ENCODE measurements at regions not wholly inside any gene's neighbourhood (a gene's known extent, or its start where the extent isn't known, plus 50 kb on each side); places are given as distances from the start of the nearest gene placed in this dataset.

DNA sequence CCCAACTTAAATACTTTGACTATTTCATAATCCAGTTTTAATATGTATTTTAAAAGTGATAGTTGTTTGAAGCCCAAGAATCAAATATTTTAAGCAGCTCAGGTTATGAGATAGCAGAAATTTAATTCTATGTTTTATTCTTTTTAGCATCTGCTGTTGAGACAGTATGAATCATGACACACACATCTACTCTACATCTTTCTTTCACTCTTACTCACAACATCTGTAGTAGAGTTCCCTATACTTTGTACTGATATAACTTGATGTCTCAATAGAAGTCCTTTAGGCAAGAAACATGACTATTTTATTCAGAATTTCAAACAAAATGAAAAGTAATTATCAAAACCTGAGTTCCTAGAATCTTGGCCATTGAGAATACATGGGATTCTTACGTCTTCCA lies 187.9 kb upstream of the GNPDA2 start:
- Histone ChIP-seq H3K4me1 (ENCODE audit: control insufficient read depth, extremely low read depth, insufficient read depth, low read length) (no peaks in the 10 kb centered on the region), H3K4me3 (replicated peaks in 1 of 3; ENCODE audit: insufficient read depth in 1 of 3, low read depth in 1 of 3, low read length in 3 of 3) (no peak overlapping the region), H2AFZ (ENCODE audit: low read depth, low read length) (no peak overlapping the region), H3K36me3 (ENCODE audit: control insufficient read depth in 2 of 2, extremely low read depth in 1 of 2, insufficient read depth in 2 of 2, low read length in 2 of 2) (no peaks in the 10 kb centered on the region), H3K9me1 (replicated peaks; ENCODE audit: control insufficient read depth, extremely low read depth, insufficient read depth, low read length) (no peaks in the 10 kb centered on the region), H4K20me1 (replicated peaks; ENCODE audit: control insufficient read depth, extremely low read depth, insufficient read depth, low read length) (no peaks in the 10 kb centered on the region), H3K9me3 (replicated peaks; ENCODE audit: control insufficient read depth, insufficient read depth, low read length) (peaks cover 2% of the 10 kb centered on the region), H3K9ac (replicated peaks; ENCODE audit: extremely low read depth, insufficient read depth, low read length) (no peak overlapping the region), H3K27ac (ENCODE audit: insufficient read depth, low read depth, low read length) (no peak overlapping the region), H3K79me2 (ENCODE audit: control insufficient read depth, insufficient read depth, low read length) (no peaks in the 10 kb centered on the region), H3K27me3 (ENCODE audit: control insufficient read depth in 2 of 2, insufficient read depth in 2 of 2, low read length in 2 of 2) (no peaks in the 10 kb centered on the region), H3K4me2 (ENCODE audit: insufficient read depth, low read length) (no peak overlapping the region)
- TF ChIP-seq EZH2 (IDR thresholded peaks at IDR 0.05; ENCODE audit: borderline replicate concordance, low read depth, low read length, severe bottlenecking) (no peak), JUN (IDR thresholded peaks at IDR 0.05; ENCODE audit: borderline replicate concordance, insufficient read depth, insufficient read length, low read depth) (no peak), FOS (IDR thresholded peaks at IDR 0.05; ENCODE audit: borderline replicate concordance, insufficient read depth, low read length) (no peak), POLR2AphosphoS5 (IDR thresholded peaks at IDR 0.05; ENCODE audit: insufficient read depth, low read depth, low read length) (no peak), CTCF (IDR thresholded peaks at IDR 0.05; ENCODE audit: extremely low read depth in 1 of 2, insufficient read depth in 1 of 2, low read depth in 1 of 2, low read length in 2 of 2) (no peak), GATA2 (IDR thresholded peaks at IDR 0.05; ENCODE audit: insufficient read depth, insufficient read length, low read depth, low read length) (no peak), POLR2A (IDR thresholded peaks at IDR 0.05; ENCODE audit: low read depth, low read length) (no peak), MYC (IDR thresholded peaks at IDR 0.05; ENCODE audit: low read depth, low read length) (no peak)
- TF ChIP-seq, protein P1, sequence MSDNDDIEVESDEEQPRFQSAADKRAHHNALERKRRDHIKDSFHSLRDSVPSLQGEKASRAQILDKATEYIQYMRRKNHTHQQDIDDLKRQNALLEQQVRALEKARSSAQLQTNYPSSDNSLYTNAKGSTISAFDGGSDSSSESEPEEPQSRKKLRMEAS (IDR thresholded peaks at IDR 0.05; ENCODE audit: insufficient read depth, insufficient read length), result no peak
- intact Hi-C loops (cut with micrococcal nuclease), result no loop called here
- no TSS peak for BruUV-seq (replicated peaks)
- ChIA-PET CTCF (no interaction called here), POLR2A (no interaction called here)
- DNase-seq (ENCODE audit: low read depth, low spot score), result no peak
- FAIRE-seq, result no peak
- dilution Hi-C loops (cut with MboI; ENCODE audit: extremely low pct_ligation_motif_present, low sequenced_read_pairs), result no loop called here

Measured in endothelial cell of umbilical vein (primary cell).